H1 (cell line): ENCODE measurements at regions not wholly inside any gene's neighbourhood (a gene's known extent, or its start where the extent isn't known, plus 50 kb on each side); places are given as distances from the start of the nearest gene placed in this dataset.

Source experiments
- RAD21 ChIP-seq, 2 experiments: IDR thresholded peaks in 1 of 2; conservative IDR thresholded peaks in 1 of 2; 2 replicates each; pipeline ENCODE4 v1.6.1; 2011; ENCODE audit warnings: low read depth in 2 of 2, low read length in 2 of 2, improper control_type of control experiment in 1 of 2, inconsistent platforms in 1 of 2, mild to moderate bottlenecking in 1 of 2, moderate library complexity in 1 of 2
- RXRA ChIP-seq: IDR thresholded peaks from 2 replicates; pipeline ENCODE4 v1.6.1; 2011; ENCODE audit warnings: low read depth, mild to moderate bottlenecking, low read length, moderate library complexity; ENCODE audit not compliant: insufficient read depth
- TF ChIP-seq, protein P1 (sequence below): IDR thresholded peaks from 2 replicates; pipeline ENCODE4 v1.6.1; 2011; ENCODE audit warnings: low read length, improper control_type of control experiment

DNA sequence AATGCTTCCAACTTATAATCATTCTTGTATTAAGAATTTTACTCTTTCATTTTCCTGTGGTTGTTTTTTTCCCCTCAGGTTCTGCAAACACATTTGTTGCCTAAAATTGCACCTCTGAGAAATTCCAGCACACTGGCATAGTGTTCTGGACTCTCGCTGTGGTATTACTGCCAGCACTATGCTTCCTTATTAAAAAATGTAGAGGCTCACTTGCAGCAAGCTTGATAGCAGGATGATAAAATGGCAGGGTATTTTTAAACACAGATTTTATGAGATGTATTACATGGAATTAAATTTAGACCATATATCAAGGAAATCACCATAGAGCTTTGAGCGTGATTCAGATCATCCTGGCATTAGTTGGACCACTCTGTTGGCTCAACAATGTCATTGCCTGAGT, 416.7 kb upstream of the AKR1E2 start (continued):
- TF ChIP-seq, protein P1, sequence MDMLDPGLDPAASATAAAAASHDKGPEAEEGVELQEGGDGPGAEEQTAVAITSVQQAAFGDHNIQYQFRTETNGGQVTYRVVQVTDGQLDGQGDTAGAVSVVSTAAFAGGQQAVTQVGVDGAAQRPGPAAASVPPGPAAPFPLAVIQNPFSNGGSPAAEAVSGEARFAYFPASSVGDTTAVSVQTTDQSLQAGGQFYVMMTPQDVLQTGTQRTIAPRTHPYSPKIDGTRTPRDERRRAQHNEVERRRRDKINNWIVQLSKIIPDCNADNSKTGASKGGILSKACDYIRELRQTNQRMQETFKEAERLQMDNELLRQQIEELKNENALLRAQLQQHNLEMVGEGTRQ: no peak
- TF ChIP-seq RAD21 (IDR thresholded peaks at IDR 0.05 in 1 of 2, conservative IDR thresholded peaks at IDR 0.05 in 1 of 2; ENCODE audit: low read depth in 2 of 2, low read length in 2 of 2): no peak
- TF ChIP-seq RXRA: no peak
